GM21526 (cell line): ENCODE measurements at regions not wholly inside any gene's neighbourhood (a gene's known extent, or its start where the extent isn't known, plus 50 kb on each side); places are given as distances from the start of the nearest gene placed in this dataset.
A peak's percentile ranks its signal among the peaks of the same experiment; 100 is the strongest.

Experiments used
- ATAC-seq: cut with Tn5 transposase; IDR thresholded peaks from one replicate; pipeline ENCODE4 v1.9.1; 2021; ENCODE audit warnings: moderate library complexity; ENCODE audit not compliant: unreplicated experiment, low FRiP score

- peak; percentile 42 for ATAC-seq
Observed at GRCh38 chr12:124390442-124391097, 95.7 kb downstream of the RFLNA start.

DNA sequence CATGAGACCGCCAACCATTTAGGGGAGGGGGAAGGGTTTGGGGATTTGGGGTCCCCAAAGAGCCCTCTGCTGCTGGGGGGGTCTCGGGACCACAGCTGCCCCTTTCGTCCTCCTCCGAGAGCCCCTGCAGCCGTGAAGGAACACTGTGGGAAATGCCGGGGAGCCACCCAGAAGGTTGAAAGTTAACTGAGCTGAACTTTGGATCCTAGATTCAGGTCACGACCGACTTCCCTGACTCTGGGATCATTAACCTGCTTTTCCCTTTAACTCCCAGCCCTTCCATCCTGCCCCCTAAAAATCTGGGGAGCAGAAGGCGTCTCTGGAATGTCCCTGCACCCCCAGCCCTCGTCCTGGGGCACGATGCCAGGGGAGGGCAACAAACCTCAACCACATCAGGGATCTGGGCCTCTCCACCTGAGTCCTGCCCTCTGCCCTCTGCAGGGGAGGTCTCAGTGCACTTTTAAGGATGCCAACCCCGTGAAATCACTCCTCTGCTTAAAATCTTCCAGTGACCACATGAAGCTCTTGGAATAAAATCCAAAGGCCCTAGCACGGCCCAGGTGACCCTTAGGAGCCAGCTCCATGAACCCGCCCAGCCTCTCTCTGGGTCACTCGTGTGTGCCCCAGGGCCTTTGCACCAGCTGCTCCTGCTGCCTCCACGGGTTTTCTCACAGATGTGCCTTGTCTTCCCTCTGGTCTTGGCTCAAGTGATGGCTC, 95.0 kb downstream of the RFLNA start:
- no peak for ATAC-seq

GRCh38 chr12:124389138-124389724, 94.3 kb downstream of the RFLNA start:
- ATAC-seq = no peak

GRCh38 chr12:124388679-124389137, 93.8 kb downstream of the RFLNA start:
- no peak for ATAC-seq

GRCh38 chr12:124388038-124388671, 93.3 kb downstream of the RFLNA start:
- no peak for ATAC-seq

- no peak for ATAC-seq
Observed at GRCh38 chr12:124387528-124387911, 92.6 kb downstream of the RFLNA start.

- no peak for ATAC-seq
Observed at GRCh38 chr12:124386661-124387527, 92.0 kb downstream of the RFLNA start.

DNA sequence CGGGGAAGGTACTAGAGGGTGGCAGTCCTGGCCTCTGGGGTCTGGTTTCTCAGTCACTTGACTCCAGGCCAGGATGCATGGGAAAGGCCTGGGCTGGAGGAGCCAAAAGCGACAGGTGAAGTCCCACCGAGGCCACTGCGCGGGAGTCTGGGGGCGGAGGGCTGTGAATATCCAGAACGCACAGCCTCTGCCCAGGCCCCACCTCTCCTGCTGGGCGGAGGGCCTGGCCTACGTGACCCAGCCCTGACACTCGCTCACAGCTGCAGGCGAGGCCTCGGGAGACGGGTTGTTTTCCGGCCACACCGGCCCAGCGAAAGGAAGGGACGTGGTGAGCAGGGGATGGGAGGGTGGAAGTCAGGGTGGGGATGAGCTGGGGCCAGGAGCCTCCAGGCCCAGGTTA, 91.2 kb downstream of the RFLNA start:
- ATAC-seq = no peak

DNA sequence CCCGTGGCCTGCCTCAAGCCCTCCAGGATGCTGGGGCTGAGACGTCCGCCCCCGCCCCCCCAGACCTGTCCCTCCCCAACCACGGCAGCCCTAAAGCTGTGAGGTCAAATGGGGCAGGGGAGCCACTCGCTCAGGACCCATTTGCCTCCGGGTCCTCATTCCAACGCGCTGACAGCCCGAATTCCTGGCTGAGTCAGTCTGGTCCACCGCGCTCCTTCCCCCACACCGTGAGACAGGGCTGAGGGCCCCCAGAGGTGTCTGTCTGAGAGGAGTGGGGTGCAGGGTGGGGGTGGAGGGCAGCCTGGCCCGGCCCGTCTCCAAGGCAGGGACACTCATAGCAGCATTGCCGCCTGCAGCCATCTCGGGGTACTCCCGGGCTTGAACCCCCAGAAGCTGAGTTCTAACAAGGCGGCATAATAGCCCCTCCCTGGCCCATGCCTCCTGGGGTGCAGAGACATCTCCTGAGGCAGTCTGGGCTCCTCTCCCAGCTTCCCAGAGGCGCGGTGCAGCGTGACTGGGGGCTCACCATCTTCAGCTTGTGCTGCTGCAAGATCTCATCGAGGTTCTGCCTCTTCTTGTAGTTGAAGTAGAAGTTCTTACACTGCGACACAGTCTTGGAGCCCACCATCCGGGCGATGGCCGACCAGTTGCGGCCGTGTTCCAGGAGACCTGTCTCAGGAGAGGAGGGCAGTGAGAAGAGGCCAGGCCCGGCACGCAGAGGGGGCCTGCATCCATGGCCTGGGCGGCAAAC, 90.5 kb downstream of the RFLNA start:
- no peak for ATAC-seq

- no peak for ATAC-seq
Observed at GRCh38 chr12:124384299-124384894, 89.5 kb downstream of the RFLNA start.

DNA sequence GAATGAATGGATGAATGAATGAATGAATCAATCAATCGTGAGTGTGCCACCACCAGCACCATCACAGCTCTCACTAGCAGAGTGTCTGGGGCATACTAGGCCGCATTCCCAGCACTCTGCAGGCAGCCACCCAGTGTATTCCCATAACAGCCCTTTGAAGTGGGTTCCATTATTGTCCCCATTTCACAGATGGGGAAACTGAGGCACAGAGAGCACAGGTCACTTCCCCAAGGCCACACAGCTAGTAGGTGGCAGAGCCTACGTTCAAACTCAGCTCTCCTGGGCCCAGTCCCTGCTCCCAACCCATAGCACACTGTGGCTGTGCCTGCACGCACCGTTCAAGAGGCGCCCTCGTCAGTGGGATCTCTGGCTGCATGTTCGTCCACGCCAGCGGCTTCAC, 88.1 kb downstream of the RFLNA start:
- ATAC-seq = no peak

DNA sequence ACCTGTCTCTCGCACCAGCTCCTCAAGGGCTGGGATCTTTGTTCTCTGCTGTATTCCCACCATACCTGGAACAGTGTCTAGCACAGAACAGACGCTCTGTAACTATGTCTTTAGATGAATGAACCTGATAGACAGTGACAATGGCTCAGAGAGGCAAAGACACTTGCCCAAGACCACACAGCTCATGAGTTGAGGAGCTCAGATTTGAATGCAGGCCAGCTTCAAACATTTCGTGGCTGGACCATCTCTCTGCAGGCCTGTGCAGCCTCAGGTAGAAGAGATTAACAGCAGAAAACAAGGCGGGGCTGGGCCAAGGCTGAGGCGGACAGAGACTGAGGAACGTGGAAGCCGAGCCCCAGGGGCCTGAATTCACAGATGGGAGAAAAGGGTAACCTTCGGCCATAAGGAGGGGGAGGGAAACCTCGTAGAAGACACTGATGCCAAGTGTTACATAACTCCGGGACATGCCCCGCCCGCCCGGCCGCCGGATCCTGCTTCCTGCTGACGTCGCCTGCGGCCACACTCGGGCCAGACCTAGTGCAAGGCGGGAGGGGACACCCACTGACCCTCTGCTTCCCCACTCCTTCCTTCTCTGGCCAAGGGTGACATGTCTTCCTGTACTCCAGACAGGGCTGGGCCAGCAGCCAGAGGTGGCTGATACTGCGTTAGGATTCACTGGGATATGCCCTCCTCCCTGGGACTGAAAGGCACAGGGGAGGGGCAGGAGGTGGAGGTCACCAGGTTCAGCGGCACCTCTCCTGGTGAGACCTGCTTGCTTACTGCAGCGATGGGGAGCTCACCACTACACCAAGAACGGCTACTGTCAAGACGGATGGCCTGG, 86.8 kb downstream of the RFLNA start:
- no peak for ATAC-seq

DNA sequence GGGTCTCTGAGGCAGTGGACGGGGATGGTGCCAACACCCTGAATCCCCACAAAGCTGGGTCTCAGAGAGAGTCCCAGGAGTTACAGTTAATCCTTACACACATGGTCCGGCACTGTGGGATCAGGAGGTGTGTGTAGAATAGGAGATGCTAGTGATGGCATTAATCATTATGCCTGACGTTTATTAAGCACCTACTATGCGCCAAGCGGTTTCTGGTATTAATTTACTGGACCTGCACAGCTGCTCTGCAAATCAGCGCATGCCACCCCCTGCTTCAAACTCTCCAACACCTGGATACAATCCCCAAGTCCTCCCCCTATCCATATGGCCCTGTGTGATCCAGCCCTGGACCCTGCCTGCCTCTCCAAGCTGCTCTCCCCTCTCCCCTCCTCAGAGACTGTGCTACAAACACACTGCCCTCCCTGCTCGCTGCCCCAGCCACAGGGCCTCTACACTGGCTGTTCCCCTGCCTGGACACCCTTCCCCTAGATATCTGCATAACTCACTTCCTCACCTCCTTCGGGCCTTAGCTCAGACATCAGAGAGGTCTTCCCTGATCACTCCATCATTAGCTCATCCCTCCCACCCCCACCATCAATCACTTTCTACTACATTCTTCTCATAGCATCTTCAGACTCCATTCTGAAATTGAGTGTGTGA, 86.0 kb downstream of the RFLNA start:
- no peak for ATAC-seq

- ATAC-seq = no peak
Observed at GRCh38 chr12:124379938-124380754, 85.3 kb downstream of the RFLNA start.

- ATAC-seq = no peak
Observed at GRCh38 chr12:124379379-124379937, 84.6 kb downstream of the RFLNA start.

GRCh38 chr12:124378926-124379325, 84.0 kb downstream of the RFLNA start:
- no peak for ATAC-seq

DNA sequence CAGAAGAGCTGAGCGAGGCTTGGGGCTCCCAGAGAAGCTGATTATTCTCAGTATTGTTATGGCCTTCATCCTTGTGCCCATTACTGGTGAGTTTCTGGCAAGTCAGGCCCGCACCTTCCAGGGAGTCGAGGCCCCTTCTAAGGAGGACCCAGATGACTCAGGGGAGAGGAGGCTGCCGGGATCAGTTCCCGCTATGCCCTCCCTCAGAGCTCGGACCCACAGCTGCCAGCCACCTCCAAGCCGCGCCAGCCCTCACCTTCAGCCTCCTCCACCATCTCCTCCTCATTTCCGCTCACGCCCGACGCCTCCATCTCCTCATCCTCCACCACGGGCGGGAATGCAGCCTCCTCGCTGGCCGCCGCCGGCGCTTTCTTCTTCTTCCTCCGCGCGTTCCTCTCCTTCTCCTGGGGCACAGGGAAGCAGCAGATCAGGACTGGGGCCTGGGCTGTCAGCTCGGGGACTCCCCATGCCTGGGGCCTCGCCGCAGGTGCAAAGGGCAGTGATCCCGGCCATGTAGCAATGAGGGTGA, 83.2 kb downstream of the RFLNA start:
- no peak for ATAC-seq
